Ascending aorta (tissue), 2 donors: ENCODE measurements at regions not wholly inside any gene's neighbourhood (a gene's known extent, or its start where the extent isn't known, plus 50 kb on each side); places are given as distances from the start of the nearest gene placed in this dataset.

Source experiments
- DNase-seq, 2 donors: peaks; one replicate each; pipeline ENCODE4 v3.0.0-alpha.2; 2019; ENCODE audit warnings: low spot score in 2 of 2
- H3K27ac ChIP-seq, 2 donors: fragments of 200-600 bp; sonication (generic); one replicate each; pipeline ENCODE4 v1.5.1; 2016 to 2017; ENCODE audit warnings: mild to moderate bottlenecking in 1 of 2
- H3K27me3 ChIP-seq: fragments of 200-600 bp; sonication (generic); one replicate; pipeline ENCODE4 v1.5.1; 2017
- H3K36me3 ChIP-seq, 2 donors: fragments of 200-600 bp; sonication (generic); one replicate each; pipeline ENCODE4 v1.5.1; 2016
- H3K4me1 ChIP-seq, 2 donors: fragments of 200-600 bp; sonication (generic); one replicate each; pipeline ENCODE4 v1.5.1; 2016 to 2017; ENCODE audit warnings: mild to moderate bottlenecking in 1 of 2
- H3K4me3 ChIP-seq, 2 donors: fragments of 200-600 bp; sonication (generic); one replicate each; pipeline ENCODE4 v1.5.1; 2016 to 2017; ENCODE audit warnings: mild to moderate bottlenecking in 1 of 2
- H3K9me3 ChIP-seq, 2 donors: fragments of 200-600 bp; sonication (generic); one replicate each; pipeline ENCODE4 v1.5.1; 2016
- intact Hi-C: fragments of 100-400 bp; cut with DNase I; formaldehyde crosslinking; loops from one replicate; pipeline ENCODE4 v1.15.1; 2023
- TF ChIP-seq, protein P1 (sequence below), 3 experiments: fragments of 200-600 bp in 2 of 3; fragments of 450-650 bp in 1 of 3; sonication (generic) in 2 of 3; IDR thresholded peaks; one replicate each; pipeline ENCODE4 v1.5.1; 2016 to 2019; ENCODE audit warnings: antibody characterized with exemption in 3 of 3, mild to moderate bottlenecking in 1 of 3, moderate library complexity in 1 of 3

DNA sequence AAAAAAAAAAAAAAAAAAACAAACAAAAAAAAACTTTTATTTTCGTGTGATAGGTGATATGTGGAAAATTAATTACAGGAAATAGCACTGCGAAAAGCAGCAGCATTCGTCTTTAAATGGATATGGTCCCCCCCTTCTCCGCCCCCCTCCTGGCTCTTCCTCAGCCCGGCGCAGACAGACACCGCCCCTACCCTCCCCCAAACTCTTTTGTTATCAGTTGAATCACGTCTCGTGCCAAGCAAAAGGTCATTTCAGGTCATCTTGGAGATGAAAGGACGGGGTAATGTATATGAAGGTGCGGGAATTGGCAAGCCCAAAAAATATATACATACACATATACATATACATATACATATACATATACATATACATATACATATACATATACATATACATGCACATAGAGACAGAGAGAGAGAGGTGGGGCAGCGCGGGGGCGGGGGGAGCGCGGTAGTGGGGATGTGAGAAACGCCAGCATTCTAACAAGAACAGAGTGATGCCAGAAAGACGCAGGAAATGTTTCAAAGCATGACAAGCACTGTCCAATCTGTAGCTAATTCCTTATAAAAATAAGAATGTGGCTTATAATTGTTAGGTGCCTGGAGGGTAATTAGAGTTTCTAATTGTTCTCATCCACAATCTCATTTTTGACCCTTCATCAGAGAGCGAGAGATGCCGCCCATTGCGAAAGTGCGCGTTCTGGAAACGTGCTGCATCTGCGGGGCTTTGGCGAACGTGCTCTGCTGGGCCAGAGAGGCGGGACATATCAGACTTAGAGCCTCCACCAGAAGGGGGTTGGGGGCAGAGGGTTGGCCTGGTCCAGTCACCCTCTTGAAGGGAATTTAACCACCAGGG lies 214.5 kb upstream of the UBASH3B start:
- peak in 1 of 2 donors; percentile 72 for DNase-seq
- Histone ChIP-seq H3K27ac (peak overlapping the region; percentile 43 to 46), H3K4me3 (peak overlapping the region; percentile 56 to 83), H3K9me3 (no peaks in the 10 kb centered on the region), H3K4me1 (peaks cover 4 to 6% of the 10 kb centered on the region in 2 donors), H3K36me3 (no peaks in the 10 kb centered on the region), H3K27me3 (no peaks in the 10 kb centered on the region)
- TF ChIP-seq, protein P1, sequence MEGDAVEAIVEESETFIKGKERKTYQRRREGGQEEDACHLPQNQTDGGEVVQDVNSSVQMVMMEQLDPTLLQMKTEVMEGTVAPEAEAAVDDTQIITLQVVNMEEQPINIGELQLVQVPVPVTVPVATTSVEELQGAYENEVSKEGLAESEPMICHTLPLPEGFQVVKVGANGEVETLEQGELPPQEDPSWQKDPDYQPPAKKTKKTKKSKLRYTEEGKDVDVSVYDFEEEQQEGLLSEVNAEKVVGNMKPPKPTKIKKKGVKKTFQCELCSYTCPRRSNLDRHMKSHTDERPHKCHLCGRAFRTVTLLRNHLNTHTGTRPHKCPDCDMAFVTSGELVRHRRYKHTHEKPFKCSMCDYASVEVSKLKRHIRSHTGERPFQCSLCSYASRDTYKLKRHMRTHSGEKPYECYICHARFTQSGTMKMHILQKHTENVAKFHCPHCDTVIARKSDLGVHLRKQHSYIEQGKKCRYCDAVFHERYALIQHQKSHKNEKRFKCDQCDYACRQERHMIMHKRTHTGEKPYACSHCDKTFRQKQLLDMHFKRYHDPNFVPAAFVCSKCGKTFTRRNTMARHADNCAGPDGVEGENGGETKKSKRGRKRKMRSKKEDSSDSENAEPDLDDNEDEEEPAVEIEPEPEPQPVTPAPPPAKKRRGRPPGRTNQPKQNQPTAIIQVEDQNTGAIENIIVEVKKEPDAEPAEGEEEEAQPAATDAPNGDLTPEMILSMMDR (IDR thresholded peaks at IDR 0.05): no peak
- intact Hi-C loops: loop anchor here (5.0 kb wide), 4 partner anchors 51 to 224 kb away; no protein-coding TSS in a partner anchor

DNA sequence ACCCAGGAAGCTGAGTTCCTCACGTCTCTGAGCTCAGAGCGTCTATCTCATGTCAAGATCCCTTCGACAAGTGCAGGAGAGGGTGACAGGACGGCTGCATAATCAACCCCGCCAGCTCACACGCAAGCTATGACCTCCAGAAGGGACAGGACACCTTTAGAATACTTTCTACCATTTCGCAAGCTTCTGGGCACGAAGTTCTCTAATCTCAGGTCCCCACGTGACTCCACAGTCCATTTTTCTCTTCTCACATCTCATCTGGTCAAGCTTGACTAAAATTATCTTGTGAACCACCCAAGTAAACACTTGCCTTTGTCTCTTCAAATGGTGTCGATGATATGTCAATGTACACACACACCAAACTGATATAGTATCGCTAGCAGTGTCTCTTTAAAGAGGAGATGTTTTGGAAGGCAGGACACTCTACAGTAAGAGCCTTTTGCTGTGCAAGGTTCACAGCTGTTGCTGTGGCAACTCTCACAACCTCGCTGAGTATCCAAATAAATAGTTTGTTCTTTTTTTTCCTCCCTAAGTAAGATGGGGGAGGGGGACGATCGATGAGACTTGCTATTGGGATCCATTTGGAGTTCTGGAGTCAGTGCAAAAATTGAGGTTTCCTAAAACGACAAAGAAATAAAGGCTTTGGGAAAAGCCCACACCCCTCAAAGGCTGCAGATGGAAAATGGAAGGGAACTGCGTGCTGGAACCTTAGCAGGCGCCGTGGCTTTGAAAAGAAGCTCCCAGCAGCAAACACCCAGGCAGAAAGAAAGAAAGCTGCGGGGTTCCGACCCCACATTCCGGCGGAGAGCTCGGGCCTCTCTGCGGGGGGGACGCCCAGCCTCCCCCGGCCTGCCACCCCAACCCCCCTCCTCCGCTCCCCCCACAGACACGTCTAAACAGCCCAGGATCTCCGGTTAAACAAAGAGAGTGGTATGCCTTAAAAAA lies 215.4 kb upstream of the UBASH3B start:
- peak overlapping the region; percentile 56 to 83 for H3K4me3 ChIP-seq
- H3K36me3 ChIP-seq: no peaks in the 10 kb centered on the region
- DNase-seq: no peak
- peaks cover 4 to 6% of the 10 kb centered on the region in 2 donors for H3K4me1 ChIP-seq
- peak overlapping the region; percentile 43 to 46 for H3K27ac ChIP-seq
- TF ChIP-seq, protein P1 (IDR thresholded peaks at IDR 0.05): no peak
- intact Hi-C loops: loop anchor here (5.0 kb wide), 4 partner anchors 52 to 223 kb away; no protein-coding TSS in a partner anchor
- no peaks in the 10 kb centered on the region for H3K9me3 ChIP-seq
- H3K27me3 ChIP-seq: no peaks in the 10 kb centered on the region

DNA sequence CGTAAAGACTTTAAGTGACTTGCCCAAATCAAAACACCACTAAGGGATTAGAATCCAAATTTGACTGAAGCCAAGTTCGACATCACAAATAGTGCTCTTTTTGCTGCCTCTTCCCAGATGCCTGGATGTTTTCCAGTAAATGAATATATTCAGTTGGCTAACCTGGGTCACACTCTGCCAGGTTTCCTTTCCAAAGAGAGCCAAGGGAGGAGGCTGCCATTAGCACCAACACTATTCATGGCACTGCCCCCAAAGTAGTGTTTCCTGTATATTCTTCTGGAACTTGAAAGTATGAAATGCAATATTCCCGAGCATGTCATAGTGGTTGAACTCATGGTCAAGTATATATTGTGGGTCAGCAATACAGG lies 219.3 kb upstream of the UBASH3B start:
- no peaks in the 10 kb centered on the region for H3K27me3 ChIP-seq

DNA sequence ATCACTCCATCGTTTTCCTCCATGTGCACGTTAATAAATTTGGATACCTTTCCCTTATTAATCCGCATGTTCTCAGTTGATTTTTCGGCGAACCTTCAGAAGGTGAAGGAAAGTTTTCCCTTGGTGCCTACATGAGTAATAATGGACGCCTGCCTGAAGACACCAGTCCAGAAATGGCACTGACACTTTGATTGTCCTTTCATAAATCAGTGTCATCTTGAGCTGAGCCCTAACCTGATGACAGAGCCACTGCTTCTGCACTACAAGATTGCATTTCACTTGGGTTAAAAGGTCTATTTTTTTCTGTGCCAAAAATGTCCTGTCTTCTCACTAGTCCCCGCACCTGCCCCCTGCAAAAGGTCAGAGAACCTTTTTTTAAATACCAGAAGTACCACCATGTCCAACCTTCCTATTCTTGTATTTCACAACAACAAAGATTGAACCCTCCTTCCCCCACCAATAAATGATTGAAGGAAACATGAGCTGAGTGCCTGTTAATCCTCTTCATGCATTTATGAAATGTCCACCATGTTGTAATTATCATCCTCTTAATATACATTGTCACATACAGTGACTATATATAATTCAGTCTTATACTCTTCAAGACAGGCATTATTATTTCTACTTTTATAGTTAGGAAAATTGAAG lies 219.9 kb upstream of the UBASH3B start:
- TF ChIP-seq, protein P1 (IDR thresholded peaks at IDR 0.05): no peak

More for the DNA sequence above, 219.3 kb upstream of the UBASH3B start:
- Histone ChIP-seq H3K27ac (no peak overlapping the region), H3K4me3 (no peak overlapping the region), H3K9me3 (no peaks in the 10 kb centered on the region), H3K36me3 (no peaks in the 10 kb centered on the region), H3K4me1 (peaks cover 4% of the 10 kb centered on the region in 2 donors)
- DNase-seq: no peak
- intact Hi-C loops: no loop called here
- TF ChIP-seq, protein P1 (IDR thresholded peaks at IDR 0.05): no peak

DNA sequence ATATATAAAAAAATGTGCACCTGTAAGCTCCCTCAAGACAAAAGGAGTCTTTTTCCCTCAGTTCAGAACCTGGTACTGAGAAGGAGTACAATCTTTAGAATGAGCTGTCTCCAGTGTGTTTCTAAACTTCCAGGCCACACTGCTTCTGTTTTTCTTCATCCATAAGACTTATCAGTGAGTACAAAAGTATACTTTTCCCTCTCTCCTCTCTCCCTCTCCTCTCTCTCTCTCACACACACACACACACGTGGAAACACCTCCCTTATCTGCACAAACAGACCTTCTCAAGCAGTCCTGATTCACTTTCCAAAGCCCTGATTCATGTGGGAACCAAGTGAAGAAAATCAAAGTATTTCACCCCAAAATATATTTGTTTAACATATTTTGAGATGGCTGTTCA lies 220.7 kb upstream of the UBASH3B start:
- H3K36me3 ChIP-seq: no peaks in the 10 kb centered on the region
- intact Hi-C loops: no loop called here
- TF ChIP-seq, protein P1 (IDR thresholded peaks at IDR 0.05): no peak
- H3K27me3 ChIP-seq: no peaks in the 10 kb centered on the region
- no peak overlapping the region for H3K4me3 ChIP-seq
- H3K9me3 ChIP-seq: no peaks in the 10 kb centered on the region
- peaks cover under 1 to 1% of the 10 kb centered on the region in 2 donors for H3K4me1 ChIP-seq
- H3K27ac ChIP-seq: no peak overlapping the region
- no peak for DNase-seq

More for the DNA sequence above, 219.9 kb upstream of the UBASH3B start:
- Histone ChIP-seq H3K36me3 (no peaks in the 10 kb centered on the region), H3K27ac (no peak overlapping the region), H3K4me1 (peaks cover 2 to 4% of the 10 kb centered on the region in 2 donors), H3K4me3 (no peak overlapping the region), H3K9me3 (no peaks in the 10 kb centered on the region), H3K27me3 (no peaks in the 10 kb centered on the region)
- DNase-seq: no peak
- intact Hi-C loops: no loop called here
